Pons (tissue), 1 donor: ENCODE measurements at regions not wholly inside any gene's neighbourhood (a gene's known extent, or its start where the extent isn't known, plus 50 kb on each side); places are given as distances from the start of the nearest gene placed in this dataset.

Experiments used
- DNase-seq: peaks from one replicate; pipeline ENCODE4 v3.0.0-alpha.2; 2016; ENCODE audit warnings: low spot score

DNA sequence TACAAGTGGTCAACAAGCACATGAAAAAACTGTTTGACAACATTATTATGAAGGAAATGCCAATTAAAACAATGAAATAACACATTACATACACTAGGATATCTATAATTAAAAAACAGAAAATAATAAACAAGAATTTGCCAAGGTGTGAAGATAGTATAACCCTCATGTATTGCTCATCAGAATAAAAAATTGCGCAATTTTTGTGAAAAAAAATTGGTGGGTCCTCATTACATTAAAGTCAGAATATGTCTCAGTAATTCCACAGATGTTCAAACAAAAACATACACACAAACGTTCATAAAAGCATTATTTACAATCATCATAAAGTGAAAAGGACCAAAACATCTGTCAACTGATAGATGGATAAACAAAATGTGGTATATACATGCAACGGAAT lies 63.0 kb upstream of the AR start:
- DNase-seq: no peak
